OCI-LY7 (cell line): ENCODE measurements at regions not wholly inside any gene's neighbourhood (a gene's known extent, or its start where the extent isn't known, plus 50 kb on each side); places are given as distances from the start of the nearest gene placed in this dataset.

Experiments
- BruUV-seq: library from RNA; stranded (reverse); fragments of 400-500 nt; replicated peaks from 2 replicates; lab custom pipeline; 2021; lab: Mats Ljungman, UMichigan
- CTCF ChIA-PET: fragments of 300-600 bp; sonication (Branson Sonifier 250); formaldehyde crosslinking; loops from one replicate; lab custom pipeline; 2022; ENCODE audit warnings: antibody characterized with exemption; ENCODE audit not compliant: unreplicated experiment; lab: Charles Lee
- POLR2A ChIA-PET: fragments of 300-600 bp; sonication (Branson Sonifier 250); formaldehyde crosslinking; loops from one replicate; lab custom pipeline; 2022; ENCODE audit warnings: antibody characterized with exemption; lab: Charles Lee
- DNase-seq: peaks from one replicate; pipeline ENCODE4 v3.0.0-alpha.2; 2015; ENCODE audit warnings: low spot score
- H2AFZ ChIP-seq: fragments of 200-600 bp; sonication (generic), shearing (Covaris generic); 2 replicates; pipeline ENCODE4 v1.6.1; 2014; ENCODE audit warnings: mild to moderate bottlenecking, antibody characterized with exemption, low read length, moderate library complexity
- H3K27ac ChIP-seq: fragments of 200-600 bp; sonication (generic); 2 replicates; pipeline ENCODE4 v1.5.1; 2014; ENCODE audit warnings: mixed run types, low read depth, mild to moderate bottlenecking, moderate library complexity, low read length, inconsistent platforms; ENCODE audit not compliant: poor library complexity, severe bottlenecking
- H3K36me3 ChIP-seq: fragments of 200-600 bp; sonication (generic); 2 replicates; pipeline ENCODE4 v1.6.1; 2014; ENCODE audit warnings: mild to moderate bottlenecking, antibody characterized with exemption, low read length, moderate library complexity, mixed read lengths; ENCODE audit not compliant: insufficient read depth
- H3K4me1 ChIP-seq: fragments of 200-600 bp; sonication (generic); 2 replicates; pipeline ENCODE4 v1.5.1; 2014; ENCODE audit warnings: mild to moderate bottlenecking, low read length; ENCODE audit not compliant: insufficient read depth, poor library complexity, severe bottlenecking
- H3K4me2 ChIP-seq: fragments of 200-600 bp; sonication (generic); 2 replicates; pipeline ENCODE4 v1.6.1; 2014; ENCODE audit warnings: mild to moderate bottlenecking, low read length
- H3K4me3 ChIP-seq: fragments of 200-600 bp; sonication (generic); 2 replicates; pipeline ENCODE4 v1.5.1; 2014; ENCODE audit warnings: mild to moderate bottlenecking, low read depth, low read length; ENCODE audit not compliant: poor library complexity, severe bottlenecking
- H3K79me2 ChIP-seq: fragments of 200-600 bp; sonication (generic); 2 replicates; pipeline ENCODE4 v1.6.1; 2016; ENCODE audit warnings: low read depth, mild to moderate bottlenecking, low read length, moderate library complexity, mixed read lengths; ENCODE audit not compliant: insufficient read depth
- H3K9me2 ChIP-seq: fragments of 200-600 bp; sonication (generic); 2 replicates; pipeline ENCODE4 v1.6.1; 2016; ENCODE audit warnings: mild to moderate bottlenecking, low read length, mixed read lengths; ENCODE audit not compliant: insufficient read depth
- H3K9me3 ChIP-seq: fragments of 200-600 bp; sonication (generic); 2 replicates; pipeline ENCODE4 v1.6.1; 2014; ENCODE audit warnings: mild to moderate bottlenecking, mixed run types, low read length, mixed read lengths
- H4K20me1 ChIP-seq: fragments of 200-600 bp; sonication (generic); 2 replicates; pipeline ENCODE4 v1.6.1; 2014; ENCODE audit warnings: mild to moderate bottlenecking, antibody characterized with exemption, low read length, moderate library complexity, mixed read lengths; ENCODE audit not compliant: insufficient read depth
- CTCF ChIP-seq: fragments of 200-600 bp; sonication (generic); conservative IDR thresholded peaks from 2 replicates; pipeline ENCODE4 v1.5.1; 2014; ENCODE audit warnings: mild to moderate bottlenecking, antibody characterized with exemption, low read length, moderate library complexity, mixed read lengths
- EZH2phosphoT487 ChIP-seq: fragments of 200-600 bp; sonication (generic); IDR thresholded peaks from 2 replicates; pipeline ENCODE4 v1.6.1; 2018; ENCODE audit warnings: low read depth, borderline replicate concordance, mild to moderate bottlenecking, mixed run types, antibody characterized with exemption, low read length, moderate library complexity, mixed read lengths
- intact Hi-C: fragments of 100-400 bp; cut with micrococcal nuclease; formaldehyde crosslinking; loops from one replicate; pipeline ENCODE4 v1.10.0; 2022; ENCODE audit not compliant: unreplicated experiment

- DNase-seq = no peak
- TF ChIP-seq CTCF (no peak), EZH2phosphoT487 (no peak)
- H3K9me3 ChIP-seq = no peaks in the 10 kb centered on the region
- no peaks in the 10 kb centered on the region for H4K20me1 ChIP-seq
- CTCF ChIA-PET = no interaction called here
- H3K4me3 ChIP-seq = no peak overlapping the region
- no peak overlapping the region for H2AFZ ChIP-seq
- no peaks in the 10 kb centered on the region for H3K36me3 ChIP-seq
- POLR2A ChIA-PET = interaction anchor here (1.6 kb wide), 1 partner anchor 11 kb away, joined by 3 read pairs; no protein-coding TSS in a partner anchor
- H3K27ac ChIP-seq = no peak overlapping the region
- no peaks in the 10 kb centered on the region for H3K79me2 ChIP-seq
- H3K4me1 ChIP-seq = no peaks in the 10 kb centered on the region
- no TSS peak for BruUV-seq
- no peak overlapping the region for H3K4me2 ChIP-seq
- intact Hi-C loops = no loop called here
- no peaks in the 10 kb centered on the region for H3K9me2 ChIP-seq
Measured at GRCh38 chr14:51534610-51535011, 117.1 kb upstream of the FRMD6 start.

- no peak overlapping the region for H2AFZ ChIP-seq
- H3K36me3 ChIP-seq = no peaks in the 10 kb centered on the region
- intact Hi-C loops = no loop called here
- no peak overlapping the region for H3K27ac ChIP-seq
- H3K4me3 ChIP-seq = no peak overlapping the region
- H3K9me3 ChIP-seq = no peaks in the 10 kb centered on the region
- no peak for DNase-seq
- H3K79me2 ChIP-seq = no peaks in the 10 kb centered on the region
- ChIA-PET CTCF (no interaction called here), POLR2A (interaction anchor here (1.2 to 1.6 kb wide), 2 partner anchors 10 to 13 kb away, joined by 3 read pairs; no protein-coding TSS in a partner anchor)
- no TSS peak for BruUV-seq
- no peaks in the 10 kb centered on the region for H3K9me2 ChIP-seq
- no peaks in the 10 kb centered on the region for H4K20me1 ChIP-seq
- TF ChIP-seq EZH2phosphoT487 (no peak), CTCF (no peak)
- H3K4me2 ChIP-seq = no peak overlapping the region
- H3K4me1 ChIP-seq = no peaks in the 10 kb centered on the region
Measured at GRCh38 chr14:51535443-51536044, 116.2 kb upstream of the FRMD6 start.

GRCh38 chr14:51538973-51539372, 112.7 kb upstream of the FRMD6 start:
- intact Hi-C loops = no loop called here
- H3K9me3 ChIP-seq = no peaks in the 10 kb centered on the region
- H3K36me3 ChIP-seq = no peaks in the 10 kb centered on the region
- no peak overlapping the region for H3K27ac ChIP-seq
- H3K4me3 ChIP-seq = no peak overlapping the region
- TF ChIP-seq CTCF (no peak), EZH2phosphoT487 (no peak)
- DNase-seq = no peak
- no peaks in the 10 kb centered on the region for H3K4me1 ChIP-seq
- no peak overlapping the region for H3K4me2 ChIP-seq
- ChIA-PET POLR2A (no interaction called here), CTCF (no interaction called here)
- no peak overlapping the region for H2AFZ ChIP-seq
- H3K79me2 ChIP-seq = no peaks in the 10 kb centered on the region
- H3K9me2 ChIP-seq = no peaks in the 10 kb centered on the region
- no TSS peak for BruUV-seq
- no peaks in the 10 kb centered on the region for H4K20me1 ChIP-seq
